ENCODE measurements at regions not wholly inside any gene's neighbourhood (a gene's known extent, or its start where the extent isn't known, plus 50 kb on each side); places are given as distances from the start of the nearest gene placed in this dataset.

DNA sequence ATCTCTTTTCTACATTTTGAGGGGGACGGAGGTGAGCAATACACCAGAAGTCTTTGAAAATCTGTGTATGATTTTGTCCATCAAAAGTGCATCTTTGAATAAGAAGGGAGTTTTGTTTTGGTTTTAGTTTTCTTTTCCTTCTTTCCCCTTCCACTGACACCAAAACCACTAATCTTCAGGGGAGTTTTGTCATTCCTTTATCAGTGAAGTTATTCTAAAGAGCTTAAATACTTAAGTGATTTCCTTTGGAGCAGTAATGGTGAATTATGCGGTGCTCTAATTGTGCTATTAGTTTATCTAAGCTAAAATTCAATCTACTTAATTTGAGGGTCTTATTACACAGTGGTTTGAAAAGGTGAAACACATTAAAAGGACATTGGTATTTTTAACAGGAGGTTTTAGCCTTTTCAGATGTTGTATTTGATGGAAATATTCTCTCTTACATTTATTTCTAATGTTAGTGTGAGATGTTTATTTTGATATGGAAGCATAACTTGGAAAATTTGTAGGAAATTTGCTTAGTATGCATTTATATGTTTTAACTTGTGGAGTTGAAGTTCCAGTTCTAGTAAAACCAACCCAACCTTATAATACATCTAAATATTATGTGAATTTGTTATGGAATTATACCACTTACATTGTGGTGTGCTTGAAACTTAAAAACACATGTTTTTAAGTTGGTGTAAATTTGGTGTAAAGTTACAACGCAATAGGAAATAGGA, 124.9 kb downstream of the PCDH7 start:
- no peak for ATAC-seq
- no peak for TF ChIP-seq PPARA (CRISPR knock-in tag; IDR thresholded peaks at IDR 0.05; ENCODE audit: borderline replicate concordance)
- no peak for TF ChIP-seq ZFP3 (CRISPR knock-in tag; IDR thresholded peaks at IDR 0.05)
- TF ChIP-seq ARNTL (CRISPR knock-in tag; IDR thresholded peaks at IDR 0.05; ENCODE audit: borderline replicate concordance, low read depth) = no peak
- no peak for TF ChIP-seq RARB (CRISPR knock-in tag; IDR thresholded peaks at IDR 0.05)
- no peak for TF ChIP-seq SNAI2 (CRISPR knock-in tag; IDR thresholded peaks at IDR 0.05)
- no peak for TF ChIP-seq ZC3H10 (CRISPR knock-in tag; IDR thresholded peaks at IDR 0.05)
- TF ChIP-seq GLIS3 (CRISPR knock-in tag; IDR thresholded peaks at IDR 0.05) = no peak
- TF ChIP-seq ZFP30 (CRISPR knock-in tag; IDR thresholded peaks at IDR 0.05) = no peak
- TF ChIP-seq ZNF8 (CRISPR knock-in tag; IDR thresholded peaks at IDR 0.05) = no peak
- TF ChIP-seq CSDC2 (CRISPR knock-in tag; IDR thresholded peaks at IDR 0.05) = no peak
- no peak for TF ChIP-seq BACH2 (CRISPR knock-in tag; IDR thresholded peaks at IDR 0.05; ENCODE audit: borderline replicate concordance)
- TF ChIP-seq, protein P1, sequence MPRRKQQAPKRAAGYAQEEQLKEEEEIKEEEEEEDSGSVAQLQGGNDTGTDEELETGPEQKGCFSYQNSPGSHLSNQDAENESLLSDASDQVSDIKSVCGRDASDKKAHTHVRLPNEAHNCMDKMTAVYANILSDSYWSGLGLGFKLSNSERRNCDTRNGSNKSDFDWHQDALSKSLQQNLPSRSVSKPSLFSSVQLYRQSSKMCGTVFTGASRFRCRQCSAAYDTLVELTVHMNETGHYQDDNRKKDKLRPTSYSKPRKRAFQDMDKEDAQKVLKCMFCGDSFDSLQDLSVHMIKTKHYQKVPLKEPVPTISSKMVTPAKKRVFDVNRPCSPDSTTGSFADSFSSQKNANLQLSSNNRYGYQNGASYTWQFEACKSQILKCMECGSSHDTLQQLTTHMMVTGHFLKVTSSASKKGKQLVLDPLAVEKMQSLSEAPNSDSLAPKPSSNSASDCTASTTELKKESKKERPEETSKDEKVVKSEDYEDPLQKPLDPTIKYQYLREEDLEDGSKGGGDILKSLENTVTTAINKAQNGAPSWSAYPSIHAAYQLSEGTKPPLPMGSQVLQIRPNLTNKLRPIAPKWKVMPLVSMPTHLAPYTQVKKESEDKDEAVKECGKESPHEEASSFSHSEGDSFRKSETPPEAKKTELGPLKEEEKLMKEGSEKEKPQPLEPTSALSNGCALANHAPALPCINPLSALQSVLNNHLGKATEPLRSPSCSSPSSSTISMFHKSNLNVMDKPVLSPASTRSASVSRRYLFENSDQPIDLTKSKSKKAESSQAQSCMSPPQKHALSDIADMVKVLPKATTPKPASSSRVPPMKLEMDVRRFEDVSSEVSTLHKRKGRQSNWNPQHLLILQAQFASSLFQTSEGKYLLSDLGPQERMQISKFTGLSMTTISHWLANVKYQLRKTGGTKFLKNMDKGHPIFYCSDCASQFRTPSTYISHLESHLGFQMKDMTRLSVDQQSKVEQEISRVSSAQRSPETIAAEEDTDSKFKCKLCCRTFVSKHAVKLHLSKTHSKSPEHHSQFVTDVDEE (CRISPR knock-in tag; IDR thresholded peaks at IDR 0.05) = no peak
- TF ChIP-seq ESRRG (CRISPR knock-in tag; IDR thresholded peaks at IDR 0.05) = no peak
- TF ChIP-seq, protein P2, sequence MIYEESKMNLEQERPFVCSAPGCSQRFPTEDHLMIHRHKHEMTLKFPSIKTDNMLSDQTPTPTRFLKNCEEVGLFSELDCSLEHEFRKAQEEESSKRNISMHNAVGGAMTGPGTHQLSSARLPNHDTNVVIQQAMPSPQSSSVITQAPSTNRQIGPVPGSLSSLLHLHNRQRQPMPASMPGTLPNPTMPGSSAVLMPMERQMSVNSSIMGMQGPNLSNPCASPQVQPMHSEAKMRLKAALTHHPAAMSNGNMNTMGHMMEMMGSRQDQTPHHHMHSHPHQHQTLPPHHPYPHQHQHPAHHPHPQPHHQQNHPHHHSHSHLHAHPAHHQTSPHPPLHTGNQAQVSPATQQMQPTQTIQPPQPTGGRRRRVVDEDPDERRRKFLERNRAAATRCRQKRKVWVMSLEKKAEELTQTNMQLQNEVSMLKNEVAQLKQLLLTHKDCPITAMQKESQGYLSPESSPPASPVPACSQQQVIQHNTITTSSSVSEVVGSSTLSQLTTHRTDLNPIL (CRISPR knock-in tag; IDR thresholded peaks at IDR 0.05; ENCODE audit: low read depth) = no peak
- TF ChIP-seq ZNF70 (CRISPR knock-in tag; IDR thresholded peaks at IDR 0.05) = no peak
- TF ChIP-seq, protein P3, sequence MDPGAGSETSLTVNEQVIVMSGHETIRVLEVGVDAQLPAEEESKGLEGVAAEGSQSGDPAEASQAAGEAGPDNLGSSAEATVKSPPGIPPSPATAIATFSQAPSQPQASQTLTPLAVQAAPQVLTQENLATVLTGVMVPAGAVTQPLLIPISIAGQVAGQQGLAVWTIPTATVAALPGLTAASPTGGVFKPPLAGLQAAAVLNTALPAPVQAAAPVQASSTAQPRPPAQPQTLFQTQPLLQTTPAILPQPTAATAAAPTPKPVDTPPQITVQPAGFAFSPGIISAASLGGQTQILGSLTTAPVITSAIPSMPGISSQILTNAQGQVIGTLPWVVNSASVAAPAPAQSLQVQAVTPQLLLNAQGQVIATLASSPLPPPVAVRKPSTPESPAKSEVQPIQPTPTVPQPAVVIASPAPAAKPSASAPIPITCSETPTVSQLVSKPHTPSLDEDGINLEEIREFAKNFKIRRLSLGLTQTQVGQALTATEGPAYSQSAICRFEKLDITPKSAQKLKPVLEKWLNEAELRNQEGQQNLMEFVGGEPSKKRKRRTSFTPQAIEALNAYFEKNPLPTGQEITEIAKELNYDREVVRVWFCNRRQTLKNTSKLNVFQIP (CRISPR knock-in tag; IDR thresholded peaks at IDR 0.05; ENCODE audit: borderline replicate concordance, low read depth) = no peak
- no peak for TF ChIP-seq ZNF565 (CRISPR knock-in tag; conservative IDR thresholded peaks at IDR 0.05; ENCODE audit: low read depth)
- TF ChIP-seq ISL1 (CRISPR knock-in tag; IDR thresholded peaks at IDR 0.05) = no peak

DNA sequence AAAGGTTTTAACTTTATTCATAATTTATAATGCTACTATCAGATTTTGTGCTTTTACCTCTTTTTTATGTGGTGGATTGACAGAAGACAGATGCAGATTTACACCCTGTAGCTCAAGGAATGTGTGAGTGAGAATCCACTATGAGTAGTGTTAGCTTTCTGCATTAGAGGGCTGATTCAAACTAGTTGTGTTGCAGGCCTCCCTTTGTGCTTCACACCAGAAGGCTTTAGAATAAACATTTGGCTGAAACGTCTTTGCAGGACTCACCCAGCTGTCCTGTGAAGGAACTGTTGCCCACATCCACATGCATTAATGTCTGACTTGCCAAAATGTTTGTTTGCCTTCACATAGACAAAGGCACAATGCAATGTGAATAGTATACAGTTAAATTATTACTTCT, 127.0 kb downstream of the PCDH7 start:
- no peak for ATAC-seq
- no peak for TF ChIP-seq TCF4 (CRISPR knock-in tag; IDR thresholded peaks at IDR 0.05; ENCODE audit: borderline replicate concordance)
- TF ChIP-seq ZNF8 (CRISPR knock-in tag; IDR thresholded peaks at IDR 0.05) = no peak
- no peak for TF ChIP-seq ZFP3 (CRISPR knock-in tag; IDR thresholded peaks at IDR 0.05)
- TF ChIP-seq CSDC2 (CRISPR knock-in tag; IDR thresholded peaks at IDR 0.05) = no peak
- no peak for TF ChIP-seq ESRRG (CRISPR knock-in tag; IDR thresholded peaks at IDR 0.05)
- no peak for TF ChIP-seq PPARA (CRISPR knock-in tag; IDR thresholded peaks at IDR 0.05; ENCODE audit: borderline replicate concordance)
- TF ChIP-seq ARNTL (CRISPR knock-in tag; IDR thresholded peaks at IDR 0.05; ENCODE audit: borderline replicate concordance, low read depth) = no peak
- no peak for TF ChIP-seq OSR1 (CRISPR knock-in tag; IDR thresholded peaks at IDR 0.05)
- TF ChIP-seq, protein P4, sequence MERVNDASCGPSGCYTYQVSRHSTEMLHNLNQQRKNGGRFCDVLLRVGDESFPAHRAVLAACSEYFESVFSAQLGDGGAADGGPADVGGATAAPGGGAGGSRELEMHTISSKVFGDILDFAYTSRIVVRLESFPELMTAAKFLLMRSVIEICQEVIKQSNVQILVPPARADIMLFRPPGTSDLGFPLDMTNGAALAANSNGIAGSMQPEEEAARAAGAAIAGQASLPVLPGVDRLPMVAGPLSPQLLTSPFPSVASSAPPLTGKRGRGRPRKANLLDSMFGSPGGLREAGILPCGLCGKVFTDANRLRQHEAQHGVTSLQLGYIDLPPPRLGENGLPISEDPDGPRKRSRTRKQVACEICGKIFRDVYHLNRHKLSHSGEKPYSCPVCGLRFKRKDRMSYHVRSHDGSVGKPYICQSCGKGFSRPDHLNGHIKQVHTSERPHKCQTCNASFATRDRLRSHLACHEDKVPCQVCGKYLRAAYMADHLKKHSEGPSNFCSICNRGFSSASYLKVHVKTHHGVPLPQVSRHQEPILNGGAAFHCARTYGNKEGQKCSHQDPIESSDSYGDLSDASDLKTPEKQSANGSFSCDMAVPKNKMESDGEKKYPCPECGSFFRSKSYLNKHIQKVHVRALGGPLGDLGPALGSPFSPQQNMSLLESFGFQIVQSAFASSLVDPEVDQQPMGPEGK (CRISPR knock-in tag; IDR thresholded peaks at IDR 0.05; ENCODE audit: borderline replicate concordance) = no peak
- no peak for TF ChIP-seq BACH2 (CRISPR knock-in tag; IDR thresholded peaks at IDR 0.05; ENCODE audit: borderline replicate concordance)
- TF ChIP-seq ISL1 (CRISPR knock-in tag; IDR thresholded peaks at IDR 0.05) = no peak
- TF ChIP-seq ZC3H10 (CRISPR knock-in tag; IDR thresholded peaks at IDR 0.05) = no peak
- TF ChIP-seq ZNF70 (CRISPR knock-in tag; IDR thresholded peaks at IDR 0.05) = no peak
- TF ChIP-seq GLIS3 (CRISPR knock-in tag; IDR thresholded peaks at IDR 0.05) = no peak
- no peak for TF ChIP-seq SNAI2 (CRISPR knock-in tag; IDR thresholded peaks at IDR 0.05)
- TF ChIP-seq, protein P1 (CRISPR knock-in tag; IDR thresholded peaks at IDR 0.05) = no peak
- no peak for TF ChIP-seq ZFP30 (CRISPR knock-in tag; IDR thresholded peaks at IDR 0.05)

Measured in SK-N-SH treated with all-trans-retinoic acid at 6 μM for 48 hours (cell line).